GM23338 (cell line): ENCODE measurements at regions not wholly inside any gene's neighbourhood (a gene's known extent, or its start where the extent isn't known, plus 50 kb on each side); places are given as distances from the start of the nearest gene placed in this dataset.

ENCODE experiments used
- ATAC-seq: fragments of 200-7000 bp; cut with Tn5 transposase; 3 replicates; pipeline ENCODE4 v1.9.1; 2020
- DNase-seq: peaks from one replicate; pipeline ENCODE4 v3.0.0-alpha.2; 2015; ENCODE audit warnings: low spot score
- H2AFZ ChIP-seq: fragments of 200-600 bp; sonication (generic); 2 replicates; pipeline ENCODE4 v1.8.0; 2016; ENCODE audit warnings: antibody characterized with exemption, mild to moderate bottlenecking, moderate library complexity
- H3F3A ChIP-seq: fragments of 200-600 bp; sonication (generic); replicated peaks from 2 replicates; pipeline ENCODE4 v1.8.0; 2017; ENCODE audit warnings: antibody characterized with exemption, mixed run types, low read depth
- H3K27ac ChIP-seq: fragments of 200-600 bp; sonication (generic); 2 replicates; pipeline ENCODE4 v1.6.1; 2016; ENCODE audit warnings: low read depth
- H3K27me3 ChIP-seq: fragments of 200-600 bp; sonication (generic); 2 replicates; pipeline ENCODE4 v1.8.0; 2016; ENCODE audit warnings: mild to moderate bottlenecking, mixed run types, moderate library complexity; ENCODE audit not compliant: insufficient read depth
- H3K36me3 ChIP-seq: fragments of 200-600 bp; sonication (generic); 2 replicates; pipeline ENCODE4 v1.8.0; 2016; ENCODE audit warnings: mild to moderate bottlenecking; ENCODE audit not compliant: insufficient read depth
- H3K4me1 ChIP-seq: fragments of 200-600 bp; sonication (generic); 2 replicates; pipeline ENCODE4 v1.8.0; 2016; ENCODE audit warnings: mild to moderate bottlenecking, moderate library complexity; ENCODE audit not compliant: insufficient read depth
- H3K4me2 ChIP-seq: fragments of 200-600 bp; sonication (generic); 2 replicates; pipeline ENCODE4 v1.7.1; 2017; ENCODE audit warnings: mixed run types
- H3K4me3 ChIP-seq: fragments of 200-600 bp; sonication (generic); 2 replicates; pipeline ENCODE4 v1.6.1; 2016; ENCODE audit warnings: mixed run types
- H3K79me2 ChIP-seq: fragments of 200-600 bp; sonication (generic); replicated peaks from 2 replicates; pipeline ENCODE4 v1.8.0; 2017; ENCODE audit warnings: mild to moderate bottlenecking; ENCODE audit not compliant: insufficient read depth
- H3K9me2 ChIP-seq: fragments of 200-600 bp; sonication (generic); 2 replicates; pipeline ENCODE4 v1.8.0; 2017; ENCODE audit not compliant: insufficient read depth
- H4K20me1 ChIP-seq: fragments of 200-600 bp; sonication (generic); replicated peaks from 2 replicates; pipeline ENCODE4 v1.8.0; 2017; ENCODE audit warnings: mild to moderate bottlenecking; ENCODE audit not compliant: insufficient read depth
- H3K27ac Mint-ChIP-seq: 2 replicates; pipeline ENCODE4 v1.8.0; 2020; ENCODE audit warnings: inconsistent platforms, mild to moderate bottlenecking, moderate library complexity, mixed read lengths
- H3K27me3 Mint-ChIP-seq: 3 replicates; pipeline ENCODE4 v1.8.0; 2022; ENCODE audit warnings: low read depth, mild to moderate bottlenecking, moderate library complexity, mixed read lengths, inconsistent platforms; ENCODE audit not compliant: insufficient read depth, poor library complexity
- H3K36me3 Mint-ChIP-seq: 3 replicates; pipeline ENCODE4 v1.8.0; 2021; ENCODE audit warnings: low read depth, mild to moderate bottlenecking, inconsistent platforms, moderate library complexity, mixed read lengths
- H3K4me1 Mint-ChIP-seq: 3 replicates; pipeline ENCODE4 v1.8.0; 2020; ENCODE audit warnings: mild to moderate bottlenecking, inconsistent platforms, mixed read lengths
- H3K4me3 Mint-ChIP-seq: 3 replicates; pipeline ENCODE4 v1.8.0; 2021; ENCODE audit warnings: moderate library complexity, mild to moderate bottlenecking, inconsistent platforms, mixed read lengths
- H3K9me3 Mint-ChIP-seq: 3 replicates; pipeline ENCODE4 v1.8.0; 2020; ENCODE audit warnings: moderate library complexity, mild to moderate bottlenecking, inconsistent platforms, mixed read lengths
- CREB1 ChIP-seq: fragments of 250-450 bp; sonication (Bioruptor Pico); IDR thresholded peaks from 2 replicates; pipeline ENCODE4 v1.5.0; 2020; ENCODE audit warnings: low read depth, mild to moderate bottlenecking, moderate library complexity
- CTCF ChIP-seq, 2 experiments: fragments of 200-600 bp in 1 of 2; sonication (generic) in 1 of 2; conservative IDR thresholded peaks; 2 replicates each; pipeline versions ENCODE4 v1.5.1 to v1.6.1; 2016 to 2017; ENCODE audit warnings: antibody characterized with exemption in 2 of 2, low read depth in 2 of 2, mild to moderate bottlenecking in 2 of 2, moderate library complexity in 1 of 2
- ETS1 ChIP-seq: IDR thresholded peaks from 2 replicates; pipeline ENCODE4 v1.6.1; 2016; ENCODE audit warnings: antibody characterized with exemption
- EZH2 ChIP-seq: fragments of 200-600 bp; sonication (generic); IDR thresholded peaks from one replicate; pipeline ENCODE4 v1.8.0; 2017; ENCODE audit warnings: antibody characterized with exemption, mild to moderate bottlenecking, low read depth; ENCODE audit not compliant: unreplicated experiment
- EZH2phosphoT487 ChIP-seq: fragments of 200-600 bp; sonication (generic); IDR thresholded peaks from one replicate; pipeline ENCODE4 v1.8.1; 2018; ENCODE audit warnings: antibody characterized with exemption; ENCODE audit not compliant: unreplicated experiment
- JUNB ChIP-seq: IDR thresholded peaks from one replicate; pipeline ENCODE4 v1.6.1; 2016; ENCODE audit warnings: antibody characterized with exemption; ENCODE audit not compliant: unreplicated experiment
- NANOG ChIP-seq: IDR thresholded peaks from 2 replicates; pipeline ENCODE4 v1.6.1; 2016; ENCODE audit warnings: antibody characterized with exemption, borderline replicate concordance
- POLR2AphosphoS5 ChIP-seq: IDR thresholded peaks from 2 replicates; pipeline ENCODE4 v1.6.1; 2016; ENCODE audit warnings: antibody characterized with exemption, low read depth
- REST ChIP-seq: IDR thresholded peaks from one replicate; pipeline ENCODE4 v1.6.1; 2018; ENCODE audit warnings: antibody characterized with exemption; ENCODE audit not compliant: unreplicated experiment
- STAT1 ChIP-seq: IDR thresholded peaks from one replicate; pipeline ENCODE4 v1.6.1; 2016; ENCODE audit warnings: antibody characterized with exemption; ENCODE audit not compliant: unreplicated experiment
- ZNF114 ChIP-seq: fragments of 250-450 bp; sonication (Bioruptor Pico); IDR thresholded peaks from 2 replicates; pipeline ENCODE4 v1.5.0; 2020; ENCODE audit warnings: mild to moderate bottlenecking, moderate library complexity
- ZNF331 ChIP-seq: fragments of 250-450 bp; sonication (Bioruptor Pico); IDR thresholded peaks from 2 replicates; pipeline ENCODE4 v1.5.0; 2020; ENCODE audit warnings: low read depth, mild to moderate bottlenecking, moderate library complexity
- TF ChIP-seq, protein P1 (sequence below): fragments of 250-450 bp; sonication (Bioruptor Pico); IDR thresholded peaks from 2 replicates; pipeline ENCODE4 v1.5.0; 2020; ENCODE audit warnings: mild to moderate bottlenecking, moderate library complexity

DNA sequence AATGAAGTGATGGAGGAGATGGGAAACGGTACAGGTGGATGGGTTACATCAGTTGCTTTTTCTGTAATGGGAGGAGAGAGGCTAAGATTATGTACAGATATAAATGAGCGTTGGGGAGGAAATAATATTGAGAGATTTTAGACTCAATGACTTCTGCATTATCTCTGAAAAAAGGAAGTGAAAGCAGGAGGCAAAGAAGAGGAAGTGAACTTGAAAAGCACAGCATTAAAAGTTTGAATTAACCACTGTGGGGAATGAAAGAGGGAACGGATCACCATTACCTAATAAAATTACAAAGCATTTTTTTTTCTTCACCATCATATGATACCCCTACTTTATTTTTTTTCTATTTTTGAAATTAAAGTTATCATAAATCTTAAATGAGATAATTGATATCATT, 1025.5 kb downstream of the RPA4 start:
- Mint-ChIP-seq H3K27ac (no peak overlapping the region), H3K4me1 (no peaks in the 10 kb centered on the region), H3K9me3 (peaks cover 3% of the 10 kb centered on the region; the same call in 2 of the 3 replicates), H3K4me3 (no peak overlapping the region), H3K36me3 (peaks cover 6% of the 10 kb centered on the region; the same call in 2 of the 3 replicates), H3K27me3 (peaks cover 5% of the 10 kb centered on the region)
- H4K20me1 ChIP-seq = no peaks in the 10 kb centered on the region
- no peaks in the 10 kb centered on the region for H3K36me3 ChIP-seq
- no peaks in the 10 kb centered on the region for H3K9me2 ChIP-seq
- H3K4me2 ChIP-seq = no peak overlapping the region
- DNase-seq = no peak
- no peaks in the 10 kb centered on the region for H3K27me3 ChIP-seq
- H3F3A ChIP-seq = no peaks in the 10 kb centered on the region
- TF ChIP-seq EZH2phosphoT487 (no peak), EZH2 (no peak), ZNF331 (CRISPR knock-in tag) (no peak), STAT1 (no peak), NANOG (no peak), ETS1 (no peak), CTCF (conservative IDR thresholded peaks at IDR 0.05; ENCODE audit: low read depth in 2 of 2) (no peak), CREB1 (CRISPR knock-in tag) (no peak), POLR2AphosphoS5 (no peak), REST (no peak), JUNB (no peak), ZNF114 (CRISPR knock-in tag) (no peak)
- TF ChIP-seq, protein P1, sequence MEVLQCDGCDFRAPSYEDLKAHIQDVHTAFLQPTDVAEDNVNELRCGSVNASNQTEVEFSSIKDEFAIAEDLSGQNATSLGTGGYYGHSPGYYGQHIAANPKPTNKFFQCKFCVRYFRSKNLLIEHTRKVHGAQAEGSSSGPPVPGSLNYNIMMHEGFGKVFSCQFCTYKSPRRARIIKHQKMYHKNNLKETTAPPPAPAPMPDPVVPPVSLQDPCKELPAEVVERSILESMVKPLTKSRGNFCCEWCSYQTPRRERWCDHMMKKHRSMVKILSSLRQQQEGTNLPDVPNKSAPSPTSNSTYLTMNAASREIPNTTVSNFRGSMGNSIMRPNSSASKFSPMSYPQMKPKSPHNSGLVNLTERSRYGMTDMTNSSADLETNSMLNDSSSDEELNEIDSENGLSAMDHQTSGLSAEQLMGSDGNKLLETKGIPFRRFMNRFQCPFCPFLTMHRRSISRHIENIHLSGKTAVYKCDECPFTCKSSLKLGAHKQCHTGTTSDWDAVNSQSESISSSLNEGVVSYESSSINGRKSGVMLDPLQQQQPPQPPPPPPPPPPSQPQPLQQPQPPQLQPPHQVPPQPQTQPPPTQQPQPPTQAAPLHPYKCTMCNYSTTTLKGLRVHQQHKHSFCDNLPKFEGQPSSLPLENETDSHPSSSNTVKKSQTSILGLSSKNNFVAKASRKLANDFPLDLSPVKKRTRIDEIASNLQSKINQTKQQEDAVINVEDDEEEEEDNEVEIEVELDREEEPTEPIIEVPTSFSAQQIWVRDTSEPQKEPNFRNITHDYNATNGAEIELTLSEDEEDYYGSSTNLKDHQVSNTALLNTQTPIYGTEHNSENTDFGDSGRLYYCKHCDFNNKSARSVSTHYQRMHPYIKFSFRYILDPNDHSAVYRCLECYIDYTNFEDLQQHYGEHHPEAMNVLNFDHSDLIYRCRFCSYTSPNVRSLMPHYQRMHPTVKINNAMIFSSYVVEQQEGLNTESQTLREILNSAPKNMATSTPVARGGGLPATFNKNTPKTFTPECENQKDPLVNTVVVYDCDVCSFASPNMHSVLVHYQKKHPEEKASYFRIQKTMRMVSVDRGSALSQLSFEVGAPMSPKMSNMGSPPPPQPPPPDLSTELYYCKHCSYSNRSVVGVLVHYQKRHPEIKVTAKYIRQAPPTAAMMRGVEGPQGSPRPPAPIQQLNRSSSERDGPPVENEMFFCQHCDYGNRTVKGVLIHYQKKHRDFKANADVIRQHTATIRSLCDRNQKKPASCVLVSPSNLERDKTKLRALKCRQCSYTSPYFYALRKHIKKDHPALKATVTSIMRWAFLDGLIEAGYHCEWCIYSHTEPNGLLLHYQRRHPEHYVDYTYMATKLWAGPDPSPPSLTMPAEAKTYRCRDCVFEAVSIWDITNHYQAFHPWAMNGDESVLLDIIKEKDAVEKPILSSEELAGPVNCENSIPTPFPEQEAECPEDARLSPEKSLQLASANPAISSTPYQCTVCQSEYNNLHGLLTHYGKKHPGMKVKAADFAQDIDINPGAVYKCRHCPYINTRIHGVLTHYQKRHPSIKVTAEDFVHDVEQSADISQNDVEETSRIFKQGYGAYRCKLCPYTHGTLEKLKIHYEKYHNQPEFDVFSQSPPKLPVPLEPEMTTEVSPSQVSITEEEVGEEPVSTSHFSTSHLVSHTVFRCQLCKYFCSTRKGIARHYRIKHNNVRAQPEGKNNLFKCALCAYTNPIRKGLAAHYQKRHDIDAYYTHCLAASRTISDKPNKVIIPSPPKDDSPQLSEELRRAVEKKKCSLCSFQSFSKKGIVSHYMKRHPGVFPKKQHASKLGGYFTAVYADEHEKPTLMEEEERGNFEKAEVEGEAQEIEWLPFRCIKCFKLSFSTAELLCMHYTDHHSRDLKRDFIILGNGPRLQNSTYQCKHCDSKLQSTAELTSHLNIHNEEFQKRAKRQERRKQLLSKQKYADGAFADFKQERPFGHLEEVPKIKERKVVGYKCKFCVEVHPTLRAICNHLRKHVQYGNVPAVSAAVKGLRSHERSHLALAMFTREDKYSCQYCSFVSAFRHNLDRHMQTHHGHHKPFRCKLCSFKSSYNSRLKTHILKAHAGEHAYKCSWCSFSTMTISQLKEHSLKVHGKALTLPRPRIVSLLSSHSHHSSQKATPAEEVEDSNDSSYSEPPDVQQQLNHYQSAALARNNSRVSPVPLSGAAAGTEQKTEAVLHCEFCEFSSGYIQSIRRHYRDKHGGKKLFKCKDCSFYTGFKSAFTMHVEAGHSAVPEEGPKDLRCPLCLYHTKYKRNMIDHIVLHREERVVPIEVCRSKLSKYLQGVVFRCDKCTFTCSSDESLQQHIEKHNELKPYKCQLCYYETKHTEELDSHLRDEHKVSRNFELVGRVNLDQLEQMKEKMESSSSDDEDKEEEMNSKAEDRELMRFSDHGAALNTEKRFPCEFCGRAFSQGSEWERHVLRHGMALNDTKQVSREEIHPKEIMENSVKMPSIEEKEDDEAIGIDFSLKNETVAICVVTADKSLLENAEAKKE = no peak
- H3K4me1 ChIP-seq = no peaks in the 10 kb centered on the region
- H3K79me2 ChIP-seq = no peaks in the 10 kb centered on the region
- H3K27ac ChIP-seq = no peak overlapping the region
- ATAC-seq = no peak
- no peak overlapping the region for H2AFZ ChIP-seq
- H3K4me3 ChIP-seq = no peak overlapping the region
